GM13976 (cell line): ENCODE measurements at regions not wholly inside any gene's neighbourhood (a gene's known extent, or its start where the extent isn't known, plus 50 kb on each side); places are given as distances from the start of the nearest gene placed in this dataset.

Source experiments
- DNase-seq: peaks from one replicate; pipeline ENCODE4 v3.0.0; 2012; ENCODE audit warnings: low spot score
- in situ Hi-C: fragments of 300-500 bp; cut with MboI; formaldehyde crosslinking; loops from one replicate; pipeline ENCODE4 v1.12.0; 2022; ENCODE audit warnings: low sequenced_read_pairs, mixed read lengths, inconsistent platforms; ENCODE audit not compliant: unreplicated experiment
- TF ChIP-seq, protein P1 (sequence below): IDR thresholded peaks from 2 replicates; pipeline ENCODE4 v1.5.1; 2012; ENCODE audit warnings: borderline replicate concordance, mild to moderate bottlenecking; ENCODE audit not compliant: insufficient read depth; ENCODE audit errors: extremely low read depth, missing control alignments, control extremely low read depth

DNA sequence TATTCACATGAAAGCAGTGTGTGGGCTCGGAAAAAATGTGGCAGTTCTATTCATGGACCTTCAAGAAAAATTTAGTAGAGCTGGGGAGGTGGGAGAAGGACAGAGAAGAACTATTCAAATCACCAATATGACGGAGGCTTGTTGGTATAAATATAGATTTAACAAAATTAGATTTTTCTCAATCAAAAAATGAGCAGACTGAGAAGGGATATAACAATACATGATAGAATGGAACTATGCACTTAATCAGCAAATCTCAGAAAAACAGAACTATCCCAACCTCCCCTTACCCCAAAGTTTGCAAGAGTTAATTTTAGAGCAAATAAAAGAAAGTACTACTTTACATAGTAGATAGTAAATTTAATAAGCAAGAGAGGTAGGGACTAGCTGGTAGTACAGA lies 194.6 kb upstream of the BCL6 start:
- TF ChIP-seq, protein P1, sequence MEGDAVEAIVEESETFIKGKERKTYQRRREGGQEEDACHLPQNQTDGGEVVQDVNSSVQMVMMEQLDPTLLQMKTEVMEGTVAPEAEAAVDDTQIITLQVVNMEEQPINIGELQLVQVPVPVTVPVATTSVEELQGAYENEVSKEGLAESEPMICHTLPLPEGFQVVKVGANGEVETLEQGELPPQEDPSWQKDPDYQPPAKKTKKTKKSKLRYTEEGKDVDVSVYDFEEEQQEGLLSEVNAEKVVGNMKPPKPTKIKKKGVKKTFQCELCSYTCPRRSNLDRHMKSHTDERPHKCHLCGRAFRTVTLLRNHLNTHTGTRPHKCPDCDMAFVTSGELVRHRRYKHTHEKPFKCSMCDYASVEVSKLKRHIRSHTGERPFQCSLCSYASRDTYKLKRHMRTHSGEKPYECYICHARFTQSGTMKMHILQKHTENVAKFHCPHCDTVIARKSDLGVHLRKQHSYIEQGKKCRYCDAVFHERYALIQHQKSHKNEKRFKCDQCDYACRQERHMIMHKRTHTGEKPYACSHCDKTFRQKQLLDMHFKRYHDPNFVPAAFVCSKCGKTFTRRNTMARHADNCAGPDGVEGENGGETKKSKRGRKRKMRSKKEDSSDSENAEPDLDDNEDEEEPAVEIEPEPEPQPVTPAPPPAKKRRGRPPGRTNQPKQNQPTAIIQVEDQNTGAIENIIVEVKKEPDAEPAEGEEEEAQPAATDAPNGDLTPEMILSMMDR = no peak
- no peak for DNase-seq
- in situ Hi-C loops = no loop called here

DNA sequence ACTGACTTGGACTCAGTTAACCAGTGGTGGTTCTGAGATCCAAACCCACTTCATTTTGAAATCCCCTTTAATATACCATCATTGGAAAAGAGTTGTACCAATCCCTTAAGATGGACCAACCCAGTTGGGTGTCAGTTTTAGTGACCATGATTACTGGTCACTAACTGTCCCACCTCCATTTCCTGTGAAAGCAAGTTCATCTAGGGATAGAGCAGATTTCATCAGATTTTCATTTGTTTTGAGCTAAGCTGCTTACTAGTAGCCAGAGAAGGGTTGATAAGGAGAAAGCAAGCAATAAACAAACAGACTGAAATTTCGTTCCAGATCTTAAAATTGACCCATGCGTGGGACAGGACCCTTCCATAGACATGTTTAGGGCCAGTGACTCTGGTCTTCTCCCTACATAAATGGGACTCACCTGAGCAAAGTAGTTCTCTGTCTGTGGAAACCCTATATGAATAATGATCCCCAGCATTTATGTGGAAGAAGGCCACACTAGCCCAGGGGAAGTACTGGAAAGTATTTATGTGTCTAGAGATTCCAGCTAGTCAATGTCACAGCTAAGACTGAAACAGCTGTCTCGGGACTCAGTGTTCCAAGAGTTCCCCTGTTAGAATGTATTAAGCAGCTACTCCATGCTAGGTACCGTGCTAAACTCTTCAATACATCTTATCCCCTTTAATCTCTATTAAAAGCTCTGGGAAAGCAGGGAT lies 196.0 kb upstream of the BCL6 start:
- no peak for DNase-seq
- TF ChIP-seq, protein P1 = no peak
- in situ Hi-C loops = no loop called here

DNA sequence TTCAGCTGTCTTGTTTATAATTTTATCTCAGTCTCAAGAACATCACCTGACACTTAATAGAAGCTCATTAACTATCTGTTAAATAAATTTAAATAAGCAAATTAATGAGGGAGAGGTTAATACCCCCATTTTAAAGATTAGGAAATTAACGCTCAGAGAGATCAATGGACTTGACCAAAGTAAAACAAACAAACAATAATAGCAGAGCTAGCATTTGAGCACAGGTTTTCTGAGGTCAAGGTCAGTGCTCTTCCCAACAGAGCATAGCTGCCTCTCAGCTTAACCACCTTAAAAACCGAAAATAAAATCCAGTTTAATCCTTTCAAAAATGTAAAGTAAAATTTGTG lies 196.6 kb upstream of the BCL6 start:
- in situ Hi-C loops = no loop called here
- TF ChIP-seq, protein P1 = no peak
- DNase-seq = no peak

DNA sequence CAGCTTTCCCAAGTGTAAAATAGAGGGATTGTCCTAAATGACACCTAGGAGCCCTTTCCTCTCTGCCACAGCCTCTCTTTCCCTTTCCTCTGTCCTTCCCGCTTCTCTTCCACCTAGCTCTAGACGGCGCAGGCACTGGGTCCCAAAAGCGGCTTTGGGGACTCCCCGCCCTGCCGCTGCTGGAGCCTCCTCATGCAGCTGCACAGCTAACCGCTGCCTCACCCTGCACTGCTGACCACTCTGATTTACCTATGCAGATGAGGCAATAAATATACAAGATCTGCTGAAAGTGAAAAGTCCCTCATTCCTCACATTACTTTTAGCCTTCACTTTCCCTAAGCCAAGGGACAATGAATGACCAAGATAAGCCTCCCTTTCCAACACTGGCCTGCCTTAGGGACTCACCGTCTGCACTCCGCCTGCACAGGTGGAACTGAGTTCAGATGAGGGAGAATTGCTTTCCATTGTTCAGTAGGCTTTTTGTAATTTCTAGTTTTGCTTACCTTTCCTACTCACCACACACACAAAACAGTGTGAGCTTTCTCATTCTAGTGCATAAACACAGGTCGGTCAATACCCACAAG lies 197.5 kb upstream of the BCL6 start:
- in situ Hi-C loops = no loop called here
- TF ChIP-seq, protein P1 = no peak
- no peak for DNase-seq

DNA sequence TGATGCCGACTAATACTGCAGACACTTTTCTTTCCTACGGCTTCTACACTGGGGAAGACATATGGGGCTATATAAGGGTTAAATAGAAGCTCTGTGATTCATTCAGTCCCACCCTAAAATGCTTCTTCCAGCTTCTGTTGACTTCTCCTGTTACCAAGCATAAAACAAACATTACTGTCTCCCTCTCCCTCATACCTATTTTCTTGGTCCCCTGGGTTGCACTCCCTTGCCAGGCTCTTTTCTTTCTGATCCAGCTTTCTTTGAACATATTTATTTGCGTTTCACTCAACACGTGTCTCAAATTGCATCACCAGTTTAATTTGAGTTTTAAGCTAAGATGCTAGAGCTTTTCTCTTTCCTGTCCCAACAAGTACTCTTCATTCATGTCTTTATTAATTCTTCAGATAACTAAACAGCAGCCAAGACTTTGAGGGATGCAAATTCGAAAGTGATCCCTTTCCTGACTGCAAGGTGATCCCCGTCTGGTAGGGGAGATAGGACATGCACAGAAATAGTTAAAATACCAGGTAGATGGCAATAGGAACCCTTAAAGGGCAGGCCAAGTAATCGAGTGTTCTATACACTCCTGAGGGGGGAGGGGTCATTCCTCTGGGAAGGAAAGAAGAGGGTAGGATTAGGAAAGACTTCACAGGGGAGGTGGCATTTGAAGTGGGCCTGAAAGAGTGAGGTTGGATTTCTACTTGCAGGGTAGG lies 198.6 kb upstream of the BCL6 start:
- no peak for DNase-seq
- TF ChIP-seq, protein P1 = no peak

DNA sequence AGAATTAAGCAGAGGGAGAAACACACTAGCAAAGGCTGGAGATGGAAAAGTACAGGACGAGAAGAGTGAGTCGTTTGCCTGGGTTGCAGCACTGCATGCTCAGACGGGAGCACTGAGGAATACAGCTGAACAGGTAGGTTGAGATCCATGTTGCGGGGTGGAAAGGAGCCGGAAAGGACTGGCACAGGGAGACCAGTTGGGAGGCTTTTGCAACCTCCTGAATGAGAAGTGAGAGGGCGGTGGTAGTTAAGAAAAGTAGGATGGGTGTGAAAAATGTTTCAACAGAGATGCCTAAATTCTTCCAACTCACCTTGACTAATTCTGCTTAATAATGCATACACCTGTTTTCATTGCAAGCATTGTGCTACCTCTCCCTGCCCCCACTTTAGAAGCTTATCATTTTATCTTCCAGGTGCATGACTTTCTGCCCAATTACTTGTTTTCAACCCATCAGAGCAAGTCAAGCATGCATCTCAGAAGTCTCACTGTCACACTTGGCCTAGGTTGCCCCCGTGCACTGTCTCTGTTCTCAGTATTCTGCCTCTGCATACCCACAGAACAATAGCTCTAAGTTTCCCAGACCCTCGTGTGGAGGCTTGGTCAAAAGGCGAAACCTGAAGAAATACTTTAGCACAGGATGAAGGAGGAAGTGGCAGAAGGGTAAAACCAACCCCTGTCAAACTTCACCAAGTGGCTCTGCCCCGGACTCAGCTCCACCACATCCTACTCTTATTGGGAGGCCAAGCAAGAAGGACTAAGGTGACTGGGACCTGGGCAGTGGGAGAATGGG lies 199.3 kb upstream of the BCL6 start:
- in situ Hi-C loops = no loop called here
- TF ChIP-seq, protein P1 = no peak
- no peak for DNase-seq

More for the DNA sequence above, 198.6 kb upstream of the BCL6 start:
- in situ Hi-C loops = no loop called here
